Heart right ventricle (tissue), 16 donors: ENCODE measurements at regions not wholly inside any gene's neighbourhood (a gene's known extent, or its start where the extent isn't known, plus 50 kb on each side); places are given as distances from the start of the nearest gene placed in this dataset.

Experiments
- ATAC-seq, 8 donors: fragments of 200-7000 bp; cut with Tn5 transposase; one replicate each; pipeline ENCODE4 v1.9.1; 2020; ENCODE audit warnings: mild to moderate bottlenecking in 8 of 8, moderate library complexity in 8 of 8, moderate number of reproducible peaks in 1 of 8
- DNase-seq, 2 donors: peaks; one replicate each; pipeline ENCODE4 v3.0.0-alpha.2; 2020
- H3K27ac ChIP-seq, 10 donors: fragments of 200-600 bp; sonication (generic) in 2 of 10; one replicate each; pipeline versions ENCODE4 v1.5.0 to v1.8.0; 2020 to 2022; ENCODE audit warnings: mild to moderate bottlenecking in 3 of 10
- H3K27me3 ChIP-seq, 7 donors: fragments of 200-600 bp; one replicate each; pipeline ENCODE4 v1.8.0; 2021 to 2022; ENCODE audit warnings: mild to moderate bottlenecking in 2 of 7
- H3K36me3 ChIP-seq, 9 donors: fragments of 200-600 bp; sonication (generic) in 1 of 9; one replicate each; pipeline versions ENCODE4 v1.5.0 to v1.8.0; 2020 to 2022; ENCODE audit warnings: mild to moderate bottlenecking in 2 of 9
- H3K4me1 ChIP-seq, 9 donors: fragments of 200-600 bp; sonication (generic) in 1 of 9; one replicate each; pipeline versions ENCODE4 v1.5.0 to v1.8.0; 2020 to 2022; ENCODE audit warnings: mild to moderate bottlenecking in 4 of 9
- H3K4me3 ChIP-seq, 10 donors: fragments of 200-600 bp; sonication (generic) in 2 of 10; one replicate each; pipeline versions ENCODE4 v1.5.0 to v1.8.0; 2020 to 2022; ENCODE audit warnings: mild to moderate bottlenecking in 7 of 10, moderate library complexity in 2 of 10
- H3K9me3 ChIP-seq, 11 donors: fragments of 200-600 bp in 10 of 11; sonication (generic) in 2 of 11; one replicate each; pipeline versions ENCODE4 v1.5.0 to v1.8.0; 2013 to 2022; ENCODE audit warnings: mild to moderate bottlenecking in 2 of 11, control low read depth in 1 of 11, moderate library complexity in 1 of 11
- WGBS, 2 donors: extraction: QIAGEN DNeasy Blood & Tissue Kit; methylation state at CpG; one replicate each; pipeline ENCODE4 v1.1.7; 2013; ENCODE audit warnings: inconsistent platforms in 1 of 2; 5-methylcytosine and 5-hydroxymethylcytosine counted together
- intact Hi-C, 10 donors: fragments of 100-400 bp; cut with DNase I; formaldehyde crosslinking; loops; one replicate each; pipeline versions ENCODE4 v1.11.1 to v1.14.2; 2022
- TF ChIP-seq, protein P1 (sequence below), 9 donors: fragments of 200-600 bp; sonication (generic) in 2 of 9; IDR thresholded peaks; one replicate each; pipeline versions ENCODE4 v1.5.0 to v1.8.0; 2021 to 2022; ENCODE audit warnings: antibody characterized with exemption in 9 of 9, mild to moderate bottlenecking in 5 of 9, moderate library complexity in 1 of 9
- donor health status: Arrhythmogenic right ventricular cardiomyopathy.
- donor health status: ischemic (EF 13 %, LVEDD 7.1; RV severe dilation, severe dysfunction).
- donor health status: healthy with polysubstance abuse.
- donor health status: DM: no; HTN: yes; CAD: no.
- donor health status: DM: no; HTN: no; CAD: no.
- donor health status: ischemic (EF 25% LVEDD 6.9; RV normal size, moderate dysfunction).
- donor health status: ischemic (EF 25% LVEDD 5.7; RV mildly dilated, moderate dysfunction).
- donor health status: healthy.
- donor health status: DM: yes; HTN: yes; CAD: no.
- donor health status: Ischemic cardiomyopathy.
- donor health status: ischemic (EF 35%, LVEDD 5.7; RV mildly dilated, moderate dysfunction).
- donor health status: nonischemic (EF 11% LVEDD 7.7; RV severe dilation, severe dysfunction).
- donor health status: DM: yes; HTN: yes; CAD: no.
- donor health status: PGD.
- donor health status: ischemic (EF 29% LVEDD 5.4; RV normal size, mild dysfunction).
- donor health status: nonischemic (EF 23%, LVEDD 6.1; RV moderate dilation, normal function).

DNA sequence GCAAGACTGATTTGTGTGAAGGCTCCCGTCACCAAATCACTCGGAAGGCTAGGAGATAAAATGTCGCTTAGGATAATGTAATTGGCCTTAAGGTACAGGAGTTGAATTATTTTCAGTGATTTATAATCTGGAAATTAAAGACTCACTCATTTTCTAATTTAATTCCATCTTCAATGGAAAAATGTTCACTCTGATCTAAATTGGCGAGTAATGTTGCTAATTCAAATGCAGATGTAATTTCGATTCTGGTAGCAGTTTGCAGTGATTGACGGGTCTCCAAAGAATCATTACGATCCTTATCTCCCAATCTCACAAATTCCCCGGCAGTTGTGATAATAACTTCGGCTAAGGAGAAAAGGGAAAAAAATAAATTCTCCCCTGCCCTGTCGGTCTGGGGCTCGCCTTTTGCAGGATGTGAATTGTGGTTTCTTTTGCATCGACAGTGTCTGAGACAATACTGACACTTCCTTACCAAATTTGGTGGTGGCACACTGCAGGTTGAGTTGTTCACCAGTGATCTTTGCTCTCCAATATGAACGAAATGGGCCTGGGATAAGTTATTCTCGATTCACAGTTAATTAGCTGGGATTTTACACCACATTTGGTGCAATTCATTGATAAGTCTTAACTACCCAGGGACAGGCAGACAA is 215.1 kb upstream of the GPR26 start:
- DNase-seq, result no peak
- Histone ChIP-seq H3K9me3 (no peaks in the 10 kb centered on the region), H3K27ac (no peak overlapping the region), H3K4me3 (no peak overlapping the region), H3K36me3 (no peaks in the 10 kb centered on the region), H3K4me1 (no peaks in the 10 kb centered on the region), H3K27me3 (peaks cover 0 to 6% (median 0%) of the 10 kb centered on the region in 7 donors)
- no peak for ATAC-seq
- 71% methylated on average over 14 of the region's 14 CpGs for WGBS, 2 donors
- TF ChIP-seq, protein P1, sequence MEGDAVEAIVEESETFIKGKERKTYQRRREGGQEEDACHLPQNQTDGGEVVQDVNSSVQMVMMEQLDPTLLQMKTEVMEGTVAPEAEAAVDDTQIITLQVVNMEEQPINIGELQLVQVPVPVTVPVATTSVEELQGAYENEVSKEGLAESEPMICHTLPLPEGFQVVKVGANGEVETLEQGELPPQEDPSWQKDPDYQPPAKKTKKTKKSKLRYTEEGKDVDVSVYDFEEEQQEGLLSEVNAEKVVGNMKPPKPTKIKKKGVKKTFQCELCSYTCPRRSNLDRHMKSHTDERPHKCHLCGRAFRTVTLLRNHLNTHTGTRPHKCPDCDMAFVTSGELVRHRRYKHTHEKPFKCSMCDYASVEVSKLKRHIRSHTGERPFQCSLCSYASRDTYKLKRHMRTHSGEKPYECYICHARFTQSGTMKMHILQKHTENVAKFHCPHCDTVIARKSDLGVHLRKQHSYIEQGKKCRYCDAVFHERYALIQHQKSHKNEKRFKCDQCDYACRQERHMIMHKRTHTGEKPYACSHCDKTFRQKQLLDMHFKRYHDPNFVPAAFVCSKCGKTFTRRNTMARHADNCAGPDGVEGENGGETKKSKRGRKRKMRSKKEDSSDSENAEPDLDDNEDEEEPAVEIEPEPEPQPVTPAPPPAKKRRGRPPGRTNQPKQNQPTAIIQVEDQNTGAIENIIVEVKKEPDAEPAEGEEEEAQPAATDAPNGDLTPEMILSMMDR (IDR thresholded peaks at IDR 0.05), result no peak
- intact Hi-C loops, result no loop called here

DNA sequence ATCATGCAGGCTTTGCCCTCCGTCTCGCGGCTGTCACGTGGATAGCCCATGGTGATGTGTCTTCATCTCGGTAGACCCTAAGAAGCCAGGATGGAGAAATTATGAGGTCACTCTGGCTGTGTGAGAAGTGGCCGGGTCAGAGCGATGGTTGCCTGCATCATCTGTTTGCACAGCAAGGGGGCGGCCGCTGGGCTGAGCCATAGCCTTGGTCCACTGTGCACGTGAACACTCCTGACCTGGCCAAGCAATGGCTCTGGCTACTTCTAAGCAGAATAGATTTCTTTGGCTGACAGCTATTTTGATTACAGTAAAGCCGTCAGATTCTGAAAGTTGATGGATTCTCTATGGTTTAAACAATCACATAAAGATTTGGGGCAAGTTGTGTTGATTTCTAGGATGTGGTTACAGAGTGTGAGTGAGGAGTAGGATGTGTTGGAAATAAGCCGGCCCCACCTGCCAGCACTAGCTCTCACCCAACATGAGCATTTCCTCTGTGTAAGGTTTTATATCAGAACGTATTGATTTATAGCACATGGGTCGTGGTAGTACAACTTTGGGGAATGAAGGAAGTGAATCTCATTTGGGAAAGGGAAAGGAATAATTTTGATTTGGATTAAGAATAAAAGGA is 214.4 kb upstream of the GPR26 start:
- Histone ChIP-seq H3K4me1 (no peaks in the 10 kb centered on the region), H3K4me3 (no peak overlapping the region), H3K36me3 (no peaks in the 10 kb centered on the region), H3K9me3 (no peaks in the 10 kb centered on the region), H3K27ac (no peak overlapping the region), H3K27me3 (peaks cover 0 to 6% (median 0%) of the 10 kb centered on the region in 7 donors)
- intact Hi-C loops, result no loop called here
- ATAC-seq (no peak), DNase-seq (no peak)
- WGBS, 2 donors, result 79 to 81% methylated on average over 14 of the region's 14 CpGs
- TF ChIP-seq, protein P1 (IDR thresholded peaks at IDR 0.05), result no peak

DNA sequence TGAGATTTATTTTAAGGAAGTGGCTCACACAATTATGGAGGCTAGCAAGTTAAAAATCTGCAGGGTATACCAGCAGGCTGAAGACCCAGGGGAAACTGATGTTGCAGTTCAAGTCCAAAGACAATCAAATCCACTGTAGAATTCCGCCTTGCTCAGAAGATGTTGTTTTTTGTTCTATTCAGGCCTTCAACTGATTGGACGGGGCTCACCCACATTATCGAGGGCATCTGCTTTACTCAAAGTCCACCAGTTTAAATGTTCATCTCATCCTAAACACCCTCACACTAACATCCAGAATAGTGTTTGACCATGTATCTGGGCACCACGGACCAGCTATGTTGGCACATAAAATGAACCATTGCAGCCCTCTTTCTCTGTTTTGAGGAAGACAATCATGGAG is 211.2 kb upstream of the GPR26 start:
- no peak overlapping the region for H3K27ac ChIP-seq
- H3K4me1 ChIP-seq, result no peaks in the 10 kb centered on the region
- intact Hi-C loops, result no loop called here
- 87 to 91% methylated on average over 4 of the region's 4 CpGs for whole genome bisulfite sequencing, 2 donors
- H3K9me3 ChIP-seq, result no peaks in the 10 kb centered on the region
- ATAC-seq (no peak), DNase-seq (no peak)
- H3K36me3 ChIP-seq, result no peaks in the 10 kb centered on the region
- TF ChIP-seq, protein P1 (IDR thresholded peaks at IDR 0.05), result no peak
- H3K4me3 ChIP-seq, result no peak overlapping the region
- peaks cover 0 to 14% (median 5%) of the 10 kb centered on the region in 7 donors for H3K27me3 ChIP-seq

DNA sequence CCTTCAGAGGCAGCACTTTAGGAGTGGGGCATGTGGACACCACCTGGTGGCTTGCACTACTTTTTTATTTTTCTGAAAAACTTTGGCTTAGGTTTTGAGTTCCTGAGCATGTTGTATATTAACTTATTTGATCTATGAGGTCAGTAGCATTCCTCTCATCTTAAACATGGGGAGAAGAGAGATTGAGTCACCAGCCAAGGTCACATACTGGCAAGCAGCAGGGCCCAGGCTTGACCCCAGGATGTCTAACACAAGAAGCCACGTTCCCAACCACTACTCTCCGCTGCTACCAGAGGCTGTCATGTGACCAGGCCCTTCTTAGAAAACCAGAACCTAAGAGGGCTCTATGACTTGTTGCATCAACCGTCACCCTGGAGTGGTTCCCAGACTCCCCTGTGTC is 210.3 kb upstream of the GPR26 start:
- Histone ChIP-seq H3K27ac (no peak overlapping the region), H3K9me3 (no peaks in the 10 kb centered on the region), H3K36me3 (no peaks in the 10 kb centered on the region), H3K27me3 (peaks cover 0 to 14% (median 5%) of the 10 kb centered on the region in 7 donors), H3K4me1 (no peaks in the 10 kb centered on the region), H3K4me3 (no peak overlapping the region)
- TF ChIP-seq, protein P1 (IDR thresholded peaks at IDR 0.05), result no peak
- WGBS, 2 donors, result 85 to 87% methylated on average over 3 of the region's 3 CpGs
- intact Hi-C loops, result no loop called here
- ATAC-seq (no peak), DNase-seq (no peak)
